ENCODE measurements at regions not wholly inside any gene's neighbourhood (a gene's known extent, or its start where the extent isn't known, plus 50 kb on each side); places are given as distances from the start of the nearest gene placed in this dataset.
A peak's percentile ranks its signal among the peaks of the same experiment; 100 is the strongest.

DNA sequence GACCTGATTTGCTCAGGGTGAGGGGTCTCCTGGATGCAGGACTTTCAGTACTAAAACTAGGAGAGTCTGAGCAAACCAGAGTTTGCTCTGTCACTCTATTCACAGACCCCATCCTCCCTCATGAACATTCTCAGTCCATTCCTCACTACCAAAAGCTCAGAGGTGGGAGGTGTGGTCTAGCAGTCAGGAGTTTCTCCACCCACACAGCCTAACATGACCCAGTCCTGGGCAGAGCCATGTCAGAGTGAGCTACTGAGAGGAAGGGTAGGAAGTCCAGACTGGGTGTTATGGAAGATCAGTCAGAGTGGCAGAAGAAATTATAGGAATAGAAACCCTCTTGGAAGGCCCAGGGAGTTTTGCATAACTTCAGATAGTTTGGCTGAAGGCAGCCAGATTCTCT, 113.3 kb upstream of the GRAMD2B start:
- DNase-seq = no peak
- intact Hi-C loops (cut with DNase I) = no loop called here

DNA sequence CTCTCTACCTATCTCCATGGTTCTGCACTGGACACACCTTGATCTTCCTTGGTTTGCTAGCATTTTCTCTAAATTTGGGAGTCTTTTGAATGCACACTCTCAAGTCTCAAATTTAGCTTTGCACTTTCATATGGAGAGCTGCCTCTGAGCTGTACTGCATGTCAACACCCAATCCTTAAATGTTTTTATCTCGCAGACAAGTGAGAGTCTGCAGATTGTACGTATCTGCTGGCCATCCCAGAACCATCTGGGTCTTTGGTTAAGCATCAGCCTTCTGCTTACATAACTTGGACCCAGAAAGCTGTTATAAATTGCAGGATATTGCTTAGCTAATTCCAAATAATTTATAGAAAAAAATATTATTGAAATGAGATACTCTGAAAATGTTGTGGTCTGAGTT, 111.4 kb upstream of the GRAMD2B start:
- DNase-seq = no peak
- intact Hi-C loops (cut with DNase I) = no loop called here

GRCh38 chr5:126315341-126315740, 107.9 kb upstream of the GRAMD2B start:
- DNase-seq = no peak
- intact Hi-C loops (cut with DNase I) = no loop called here

DNA sequence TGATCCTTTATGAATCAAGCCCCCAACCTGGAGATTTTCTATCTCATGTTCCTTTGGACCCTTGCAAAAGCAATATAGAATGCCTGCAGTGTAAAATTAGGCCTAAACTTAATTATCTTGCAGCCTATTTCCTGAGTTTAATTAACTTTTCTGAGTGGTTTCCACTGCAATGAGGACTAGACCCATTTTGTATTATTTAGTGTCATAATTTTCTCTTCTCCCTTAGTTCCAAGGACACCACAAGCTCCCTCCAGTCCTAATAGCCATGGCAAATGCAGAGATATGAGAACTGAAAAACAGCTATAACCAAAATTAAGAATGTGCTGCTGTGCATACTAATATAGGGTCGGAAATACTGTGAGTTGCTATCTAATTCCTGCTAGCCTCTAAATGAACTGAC, 90.9 kb upstream of the GRAMD2B start:
- DNase-seq = no peak
- intact Hi-C loops (cut with DNase I) = no loop called here

GRCh38 chr5:126334760-126335159, 88.4 kb upstream of the GRAMD2B start:
- intact Hi-C loops (cut with DNase I) = loop anchor here (5.0 kb wide), 1 partner anchor 208 kb away; no protein-coding TSS in a partner anchor

DNA sequence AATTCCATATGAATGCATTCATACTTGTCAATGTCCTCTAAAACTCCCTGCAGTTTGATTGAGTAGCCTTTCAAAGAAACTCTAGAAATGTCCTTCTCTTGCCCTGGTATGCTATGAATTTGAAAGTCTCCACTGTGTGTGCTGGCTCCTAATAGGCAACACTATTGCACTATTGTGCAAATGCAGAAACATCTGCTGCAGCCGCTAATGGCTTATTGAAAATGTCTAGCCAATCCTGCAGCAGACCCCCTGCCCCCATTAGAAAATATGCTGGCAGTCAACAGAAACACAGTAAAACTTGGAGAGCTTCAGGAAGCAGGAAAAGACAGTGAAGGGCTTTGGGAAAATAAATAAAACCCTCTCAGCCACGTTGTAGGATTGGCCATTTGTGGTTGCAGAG, 87.3 kb upstream of the GRAMD2B start:
- intact Hi-C loops (cut with DNase I) = loop anchor here (5.0 kb wide), 1 partner anchor 206 kb away; no protein-coding TSS in a partner anchor
- DNase-seq = no peak

More at GRCh38 chr5:126334760-126335159, 88.4 kb upstream of the GRAMD2B start:
- no peak for DNase-seq

GRCh38 chr5:126338635-126339034, 84.6 kb upstream of the GRAMD2B start:
- no peak for DNase-seq
- intact Hi-C loops (cut with DNase I) = loop anchor here (5.0 kb wide), 1 partner anchor 204 kb away; no protein-coding TSS in a partner anchor

DNA sequence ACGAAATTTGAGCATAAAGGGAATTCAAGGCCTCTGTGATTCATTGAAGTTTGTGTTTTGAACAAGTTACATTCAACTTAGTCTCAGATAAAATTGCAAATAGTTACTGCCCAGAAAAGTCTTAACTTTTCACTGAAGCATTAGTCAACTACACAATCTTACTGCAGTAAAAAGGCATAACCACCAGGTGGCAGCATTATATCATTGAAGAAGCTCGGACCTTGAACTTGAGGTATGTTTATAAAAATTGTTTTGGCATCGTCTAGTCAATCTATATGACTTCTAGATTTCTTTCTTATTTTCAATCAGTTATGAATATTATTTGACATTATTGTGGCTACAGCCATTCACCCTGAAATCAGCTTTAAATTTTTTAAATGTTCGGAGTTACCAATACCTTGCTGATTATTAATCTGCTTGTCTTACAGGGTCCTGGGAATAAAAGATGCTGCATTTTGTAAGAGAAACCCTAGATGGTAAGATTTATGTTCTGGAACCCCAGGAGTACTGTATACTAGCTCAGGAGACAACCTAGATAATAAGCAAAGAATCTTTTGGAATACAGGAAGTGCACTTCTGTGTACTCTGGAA, 83.9 kb upstream of the GRAMD2B start:
- intact Hi-C loops (cut with DNase I) = loop anchor here (5.0 kb wide), 1 partner anchor 203 kb away; no protein-coding TSS in a partner anchor
- DNase-seq = peak in 27 of 42 donors; percentile 15 to 85 (median 59)

DNA sequence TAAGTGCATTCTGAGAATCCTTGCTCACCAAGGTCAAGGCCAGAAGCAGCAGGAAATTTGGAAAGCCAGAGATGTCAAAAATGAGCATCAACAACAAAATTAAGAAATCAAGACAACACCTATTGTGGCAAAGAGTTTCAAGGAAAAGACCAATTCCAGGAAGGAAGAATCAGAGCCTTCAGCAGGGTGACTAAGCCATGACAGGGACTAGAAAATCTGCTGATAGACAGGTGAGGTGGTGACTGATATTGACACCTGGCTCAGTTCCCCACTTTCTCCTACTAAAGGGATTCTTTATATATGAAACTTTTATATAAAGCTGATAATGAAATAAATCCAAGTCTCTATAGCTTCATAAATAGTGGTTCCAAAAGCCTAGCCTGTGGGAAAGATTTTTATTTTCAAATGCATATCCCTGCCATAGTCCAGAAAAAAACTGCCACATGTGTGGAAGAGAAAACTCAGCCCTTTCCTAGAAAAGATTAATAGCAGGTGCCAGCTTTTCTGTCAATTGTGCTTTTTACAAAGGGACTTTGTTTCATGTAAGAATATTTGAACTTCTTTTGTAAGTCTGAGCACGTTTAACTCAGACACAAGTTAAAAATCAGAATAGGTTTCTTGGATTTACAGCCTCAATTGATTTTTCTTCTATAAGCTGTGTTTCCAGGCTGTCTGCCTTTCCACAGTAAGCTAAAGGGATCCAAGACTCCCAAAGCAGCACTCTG, 81.1 kb upstream of the GRAMD2B start:
- intact Hi-C loops (cut with DNase I) = no loop called here

DNA sequence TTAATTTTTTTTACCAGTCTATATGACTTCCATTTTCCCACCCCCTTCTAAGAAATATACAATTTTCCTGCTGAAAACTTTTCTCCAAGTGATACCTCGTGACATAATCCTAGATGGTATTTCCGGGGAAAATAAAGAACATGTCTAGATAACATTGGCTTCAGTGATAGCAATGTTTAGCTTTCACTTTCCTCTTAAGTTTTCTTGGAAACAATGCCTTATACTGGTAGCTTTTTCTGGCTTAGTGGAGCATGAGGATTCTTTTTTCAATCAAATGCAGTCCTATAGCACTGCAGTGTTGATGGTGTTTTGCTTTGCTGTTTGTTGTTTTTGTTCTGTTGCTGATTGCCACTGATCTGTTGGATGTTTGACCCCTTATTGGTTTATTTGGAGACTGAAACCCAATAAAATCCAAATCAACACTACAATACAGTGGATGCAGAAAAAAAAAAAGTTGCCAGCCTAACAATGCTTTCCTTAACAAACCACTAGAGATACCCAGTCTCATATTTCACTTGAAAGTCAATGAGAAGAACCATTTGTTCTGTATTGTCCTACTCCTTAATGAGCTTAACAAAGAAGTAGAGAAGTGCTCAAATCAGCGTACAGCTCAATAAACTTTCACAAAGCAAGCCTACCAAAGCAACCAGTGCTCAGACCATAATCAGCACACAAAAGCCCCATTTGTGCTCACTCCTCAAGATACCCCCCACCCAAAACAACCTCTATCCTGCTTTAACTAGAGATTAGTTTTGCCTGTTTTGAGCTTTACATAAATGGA, 74.2 kb upstream of the GRAMD2B start:
- intact Hi-C loops (cut with DNase I) = loop anchor here (5.0 kb wide), 1 partner anchor 248 kb away; the partner anchor contains the start of gene ALDH7A1

More for the DNA sequence above, 81.1 kb upstream of the GRAMD2B start:
- no peak for DNase-seq

GRCh38 chr5:126351153-126351552, 72.1 kb upstream of the GRAMD2B start:
- no peak for DNase-seq
- intact Hi-C loops (cut with DNase I) = no loop called here

More for the DNA sequence above, 74.2 kb upstream of the GRAMD2B start:
- DNase-seq = no peak

DNA sequence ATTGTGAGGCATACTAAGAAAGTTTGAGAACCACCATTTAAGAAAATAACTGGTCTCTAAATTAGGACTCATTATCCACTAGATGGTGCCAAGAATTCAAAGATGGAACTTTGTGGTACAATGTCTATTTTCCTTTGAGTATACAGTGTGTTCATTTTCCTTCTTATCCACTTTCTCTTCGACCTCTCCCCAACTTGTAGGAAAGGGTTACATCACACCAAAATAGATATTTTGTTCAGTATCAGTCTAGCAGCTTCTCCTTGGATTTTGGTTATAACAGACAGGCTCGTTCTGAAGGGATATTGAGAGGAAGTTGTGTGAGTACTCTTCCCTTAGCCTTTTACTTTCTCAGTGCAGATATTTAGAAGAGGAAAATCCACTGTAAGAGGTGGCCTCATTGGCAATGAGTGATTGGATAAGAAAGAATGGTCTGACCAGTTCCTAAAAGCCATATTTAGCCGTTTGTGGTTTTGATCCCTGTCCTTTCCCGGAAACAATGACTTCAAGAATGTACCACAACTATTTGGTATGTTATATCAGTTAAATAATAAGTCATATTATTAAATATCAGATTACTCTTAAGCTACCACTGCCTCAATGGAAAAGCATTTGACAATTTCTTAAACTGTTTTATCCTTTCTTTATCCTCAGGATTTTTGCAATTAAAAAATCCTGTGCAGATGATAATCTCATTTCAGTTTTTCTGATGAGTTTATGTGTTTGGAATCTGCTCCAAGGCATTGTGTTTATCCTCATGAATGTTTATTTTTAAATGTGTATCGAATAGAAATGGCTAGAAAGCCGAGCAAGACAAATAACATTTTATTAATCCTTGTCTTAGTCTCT, 69.0 kb upstream of the GRAMD2B start:
- DNase-seq = peak in 2 of 42 donors; percentile 10 to 37
- intact Hi-C loops (cut with DNase I) = no loop called here

GRCh38 chr5:126354858-126355731, 68.1 kb upstream of the GRAMD2B start:
- DNase-seq = no peak
- intact Hi-C loops (cut with DNase I) = no loop called here

- intact Hi-C loops (cut with DNase I) = no loop called here
- no peak for DNase-seq
Measured at GRCh38 chr5:126355940-126356339, 67.3 kb upstream of the GRAMD2B start.

GRCh38 chr5:126357585-126358342, 65.4 kb upstream of the GRAMD2B start:
- DNase-seq = no peak
- intact Hi-C loops (cut with DNase I) = no loop called here

- DNase-seq = no peak
- intact Hi-C loops (cut with DNase I) = no loop called here
Measured at GRCh38 chr5:126358525-126358924, 64.7 kb upstream of the GRAMD2B start.

- intact Hi-C loops (cut with DNase I) = no loop called here
- DNase-seq = no peak
Measured at GRCh38 chr5:126359884-126360283, 63.3 kb upstream of the GRAMD2B start.

Measured in head of caudate nucleus (tissue), 42 donors.